Activated CD4-positive, alpha-beta T cell treated with anti-CD3 and anti-CD28 coated beads, Interleukin-2, amount 10 ng/mL, durations not matched to agents 7 days and 5 days (primary cell): ENCODE measurements at regions not wholly inside any gene's neighbourhood (a gene's known extent, or its start where the extent isn't known, plus 50 kb on each side); places are given as distances from the start of the nearest gene placed in this dataset.

Experiments used
- CTCF ChIA-PET: fragments of 350-600 bp; sonication (Branson Sonifier 250); formaldehyde crosslinking; loops from one replicate; lab custom pipeline; 2021; ENCODE audit warnings: antibody characterized with exemption; lab: Charles Lee
- POLR2A ChIA-PET: fragments of 350-600 bp; sonication (Branson Sonifier 250); formaldehyde crosslinking; loops from one replicate; lab custom pipeline; 2021; ENCODE audit warnings: antibody characterized with exemption; lab: Charles Lee
- DNase-seq: peaks from one replicate; pipeline ENCODE4 v3.0.0-alpha.2; 2020
- H3K27ac Mint-ChIP-seq: one replicate; pipeline ENCODE4 v1.8.0; 2021; ENCODE audit warnings: mild to moderate bottlenecking, moderate library complexity, mixed read lengths
- H3K27me3 Mint-ChIP-seq: one replicate; pipeline ENCODE4 v1.8.0; 2021; ENCODE audit warnings: mixed read lengths
- H3K36me3 Mint-ChIP-seq: one replicate; pipeline ENCODE4 v1.8.0; 2021; ENCODE audit warnings: low read depth, mixed read lengths
- H3K4me1 Mint-ChIP-seq: one replicate; pipeline ENCODE4 v1.8.0; 2021; ENCODE audit warnings: mixed read lengths
- H3K4me3 Mint-ChIP-seq: one replicate; pipeline ENCODE4 v1.8.0; 2021; ENCODE audit warnings: mild to moderate bottlenecking, moderate library complexity, mixed read lengths
- H3K9me3 Mint-ChIP-seq: one replicate; pipeline ENCODE4 v1.8.0; 2021; ENCODE audit warnings: mixed read lengths

DNA sequence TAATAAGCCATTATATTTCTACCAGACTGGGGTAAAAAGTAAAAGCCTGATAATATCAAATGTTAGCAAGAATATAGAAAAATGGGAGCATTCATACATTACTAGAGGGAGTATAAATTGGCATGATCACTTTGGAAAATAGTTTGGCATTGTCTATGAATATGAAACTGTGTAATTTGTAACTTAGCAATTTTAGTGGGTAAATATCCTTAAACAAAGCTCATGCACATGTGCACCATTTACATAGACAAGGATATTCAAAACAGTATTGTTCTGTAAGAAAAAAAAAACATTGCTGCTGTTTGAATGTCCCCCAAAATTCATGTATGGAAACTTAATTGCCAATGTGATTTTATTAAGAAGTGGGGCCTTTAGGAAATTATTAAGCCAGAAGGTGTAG is 166.4 kb upstream of the SLC27A6 start:
- ChIA-PET POLR2A (no interaction called here), CTCF (no interaction called here)
- DNase-seq = no peak
- Mint-ChIP-seq H3K36me3 (no peaks in the 10 kb centered on the region), H3K9me3 (no peaks in the 10 kb centered on the region), H3K4me3 (no peak overlapping the region), H3K27me3 (no peaks in the 10 kb centered on the region), H3K4me1 (no peaks in the 10 kb centered on the region), H3K27ac (no peak overlapping the region)

DNA sequence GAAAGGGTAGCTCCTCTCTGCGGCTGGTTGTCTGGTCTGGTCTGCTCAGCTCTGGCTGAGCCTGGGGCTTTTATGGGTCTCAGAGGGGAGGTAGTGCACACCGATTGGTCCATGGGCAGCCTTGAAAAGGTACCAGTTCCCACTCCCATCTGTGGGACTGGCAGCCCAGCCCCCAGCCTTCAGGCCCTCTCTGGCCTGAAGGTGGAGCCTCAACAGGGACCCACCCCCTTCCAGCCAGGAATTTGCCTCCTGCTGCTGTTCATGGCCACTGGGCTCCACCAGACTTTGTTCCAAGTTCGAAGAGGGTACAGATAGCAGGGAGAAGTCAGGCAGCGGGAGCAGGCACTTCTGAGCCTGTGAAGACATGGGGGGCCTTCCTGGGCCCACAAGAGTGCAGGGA is 165.3 kb upstream of the SLC27A6 start:
- CTCF ChIA-PET = no interaction called here
- no peaks in the 10 kb centered on the region for H3K36me3 Mint-ChIP-seq
- no peaks in the 10 kb centered on the region for H3K4me1 Mint-ChIP-seq
- H3K4me3 Mint-ChIP-seq = no peak overlapping the region
- no peaks in the 10 kb centered on the region for H3K27me3 Mint-ChIP-seq
- POLR2A ChIA-PET = no interaction called here
- no peak overlapping the region for H3K27ac Mint-ChIP-seq
- no peaks in the 10 kb centered on the region for H3K9me3 Mint-ChIP-seq
- DNase-seq = no peak

DNA sequence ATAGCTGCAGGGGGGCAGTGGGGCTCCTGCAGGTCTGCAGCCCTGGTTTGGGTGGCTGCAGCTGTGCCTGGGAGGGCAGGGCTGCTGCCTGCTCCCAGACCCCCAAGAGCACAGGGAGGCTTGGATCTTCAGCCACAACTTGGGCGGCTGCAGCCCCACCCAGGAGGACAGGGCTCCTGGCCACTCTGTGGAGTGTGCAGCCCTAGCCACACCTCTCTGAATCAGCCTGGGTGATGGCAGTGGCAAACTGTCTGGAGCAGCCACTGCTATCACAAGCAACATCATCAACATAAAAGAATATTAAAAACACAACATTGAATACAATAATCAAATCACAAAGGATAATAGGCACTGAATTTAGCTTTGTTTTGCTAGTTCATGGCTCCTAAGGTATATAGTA is 164.9 kb upstream of the SLC27A6 start:
- no peak overlapping the region for H3K27ac Mint-ChIP-seq
- CTCF ChIA-PET = no interaction called here
- POLR2A ChIA-PET = no interaction called here

DNA sequence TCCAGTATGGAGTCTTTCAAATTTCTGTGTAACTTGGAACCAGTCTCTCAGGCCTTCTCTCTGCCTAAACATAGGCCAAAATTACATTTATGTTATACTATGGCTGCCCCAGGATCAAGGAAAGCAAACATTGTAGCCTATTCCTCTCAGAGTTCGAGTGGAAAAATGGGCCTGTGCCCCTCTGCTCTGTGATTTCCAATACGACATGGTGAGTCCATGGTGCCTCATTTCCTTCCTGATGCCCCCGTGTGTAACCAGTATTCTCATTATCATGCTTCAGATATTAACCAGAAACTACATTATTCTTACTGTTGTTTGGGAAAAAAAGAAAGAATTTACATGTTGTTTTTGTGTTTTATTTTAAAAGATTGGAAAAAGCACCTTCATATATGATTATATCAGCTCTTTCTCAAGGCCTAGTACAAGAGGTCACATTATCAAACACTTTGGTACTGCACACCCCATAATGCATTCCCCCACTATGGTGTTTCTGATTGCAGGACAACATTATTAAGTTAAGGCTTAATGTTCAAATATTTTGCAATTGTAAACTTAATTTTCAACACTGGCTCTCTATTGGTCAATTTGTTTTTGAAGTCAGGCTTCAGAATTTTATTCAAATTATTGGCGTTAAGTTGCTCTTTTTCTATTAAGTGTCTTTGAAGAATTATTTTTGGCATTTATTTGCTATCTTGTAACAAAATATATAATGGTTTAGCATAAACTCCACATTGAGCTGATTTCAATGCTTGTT is 151.8 kb upstream of the SLC27A6 start:
- H3K9me3 Mint-ChIP-seq = peaks cover 11% of the 10 kb centered on the region
- no peak for DNase-seq
- ChIA-PET CTCF (no interaction called here), POLR2A (no interaction called here)
- H3K4me1 Mint-ChIP-seq = no peaks in the 10 kb centered on the region
- no peaks in the 10 kb centered on the region for H3K36me3 Mint-ChIP-seq
- no peak overlapping the region for H3K4me3 Mint-ChIP-seq
- H3K27ac Mint-ChIP-seq = no peak overlapping the region
- H3K27me3 Mint-ChIP-seq = no peaks in the 10 kb centered on the region

More for the DNA sequence above, 164.9 kb upstream of the SLC27A6 start:
- H3K4me3 Mint-ChIP-seq = no peak overlapping the region
- H3K36me3 Mint-ChIP-seq = no peaks in the 10 kb centered on the region
- H3K4me1 Mint-ChIP-seq = no peaks in the 10 kb centered on the region
- H3K9me3 Mint-ChIP-seq = no peaks in the 10 kb centered on the region
- no peak for DNase-seq
- H3K27me3 Mint-ChIP-seq = no peaks in the 10 kb centered on the region

DNA sequence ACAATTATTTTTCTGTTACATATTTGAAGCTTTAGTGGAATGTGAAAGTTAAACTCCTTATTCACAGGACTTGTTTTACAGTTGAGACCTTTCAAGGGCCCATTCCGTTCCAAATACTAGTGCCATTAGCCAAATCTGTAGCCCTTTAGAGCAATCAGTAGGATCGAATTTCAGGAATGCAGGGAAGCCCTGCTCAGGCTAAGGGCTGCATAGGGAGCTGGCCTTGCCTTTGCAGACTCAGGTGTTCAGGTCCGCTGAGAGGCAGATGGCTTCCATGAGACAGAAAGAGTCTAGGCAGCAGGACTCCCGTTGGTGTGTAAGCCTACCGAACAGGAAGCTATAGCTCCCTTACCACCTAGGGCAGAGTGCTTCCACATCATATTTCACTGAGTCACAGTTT is 150.1 kb upstream of the SLC27A6 start:
- DNase-seq = no peak
- Mint-ChIP-seq H3K27ac (no peak overlapping the region), H3K36me3 (no peaks in the 10 kb centered on the region), H3K9me3 (peaks cover 11% of the 10 kb centered on the region), H3K27me3 (no peaks in the 10 kb centered on the region), H3K4me3 (no peak overlapping the region), H3K4me1 (no peaks in the 10 kb centered on the region)
- ChIA-PET POLR2A (no interaction called here), CTCF (no interaction called here)

DNA sequence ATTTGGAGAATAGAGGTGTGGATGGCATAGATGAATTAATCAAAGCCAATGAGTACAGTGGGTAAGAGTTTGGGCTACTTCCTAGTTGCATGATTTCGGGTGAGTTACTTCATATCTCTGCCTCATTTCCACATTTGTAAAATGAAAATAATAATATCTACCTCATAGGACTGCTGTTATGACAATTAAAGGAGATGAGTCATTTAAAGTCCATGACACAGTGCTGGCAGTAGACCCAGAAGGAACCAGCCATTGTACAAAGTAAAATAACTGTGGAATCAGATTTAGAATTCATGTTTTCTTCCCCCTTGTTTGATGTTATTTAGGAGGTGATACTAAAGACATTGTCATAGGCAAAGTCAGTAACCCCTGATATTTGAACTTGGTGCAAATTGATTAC is 139.5 kb upstream of the SLC27A6 start:
- DNase-seq = no peak
- no peaks in the 10 kb centered on the region for H3K36me3 Mint-ChIP-seq
- H3K4me1 Mint-ChIP-seq = no peaks in the 10 kb centered on the region
- H3K27ac Mint-ChIP-seq = no peak overlapping the region
- H3K9me3 Mint-ChIP-seq = no peaks in the 10 kb centered on the region
- CTCF ChIA-PET = no interaction called here
- no peaks in the 10 kb centered on the region for H3K27me3 Mint-ChIP-seq
- POLR2A ChIA-PET = no interaction called here
- no peak overlapping the region for H3K4me3 Mint-ChIP-seq

DNA sequence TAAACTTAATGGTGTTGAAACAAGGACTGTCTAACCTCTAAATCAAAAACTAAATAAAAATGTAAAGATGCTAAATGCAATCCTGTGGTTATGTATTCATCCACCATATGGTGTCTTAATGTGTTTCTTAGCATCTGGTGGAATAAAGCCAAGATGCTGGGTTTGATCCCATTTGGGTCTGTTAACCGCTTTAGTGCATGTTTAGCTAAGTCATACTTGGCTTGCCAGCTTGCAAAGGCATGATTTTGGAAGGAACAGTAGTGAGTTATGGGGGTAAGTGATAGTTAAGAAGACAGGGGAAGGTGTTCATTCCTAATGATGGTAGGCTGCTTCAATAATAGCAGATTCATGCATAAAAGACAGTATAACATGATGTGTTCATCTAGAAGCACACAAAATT is 139.0 kb upstream of the SLC27A6 start:
- Mint-ChIP-seq H3K4me1 (no peaks in the 10 kb centered on the region), H3K4me3 (no peak overlapping the region), H3K36me3 (no peaks in the 10 kb centered on the region), H3K9me3 (no peaks in the 10 kb centered on the region), H3K27ac (no peak overlapping the region), H3K27me3 (no peaks in the 10 kb centered on the region)
- no peak for DNase-seq
- CTCF ChIA-PET = no interaction called here
- POLR2A ChIA-PET = no interaction called here

DNA sequence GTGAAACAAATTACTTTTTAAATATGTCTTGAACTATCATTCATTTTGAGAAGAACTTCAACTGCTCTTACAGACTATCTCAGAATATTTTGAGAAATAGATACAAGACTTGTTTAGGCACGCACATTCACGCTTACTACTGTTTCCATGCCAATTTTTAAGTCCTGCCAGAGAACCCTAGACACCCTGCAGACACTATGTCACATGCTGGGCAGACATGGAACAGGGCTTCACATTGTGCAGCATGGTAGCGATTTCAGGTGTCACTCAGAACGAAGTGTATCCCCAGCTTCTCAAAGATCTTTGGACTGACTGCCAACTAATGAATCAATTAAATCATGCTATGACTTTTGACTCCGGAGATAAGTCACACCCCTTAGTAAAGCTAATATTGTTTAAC is 128.7 kb upstream of the SLC27A6 start:
- ChIA-PET CTCF (no interaction called here), POLR2A (no interaction called here)
- Mint-ChIP-seq H3K27me3 (no peaks in the 10 kb centered on the region), H3K4me3 (no peak overlapping the region), H3K4me1 (no peaks in the 10 kb centered on the region), H3K27ac (no peak overlapping the region), H3K9me3 (no peaks in the 10 kb centered on the region), H3K36me3 (no peaks in the 10 kb centered on the region)
- DNase-seq = no peak

DNA sequence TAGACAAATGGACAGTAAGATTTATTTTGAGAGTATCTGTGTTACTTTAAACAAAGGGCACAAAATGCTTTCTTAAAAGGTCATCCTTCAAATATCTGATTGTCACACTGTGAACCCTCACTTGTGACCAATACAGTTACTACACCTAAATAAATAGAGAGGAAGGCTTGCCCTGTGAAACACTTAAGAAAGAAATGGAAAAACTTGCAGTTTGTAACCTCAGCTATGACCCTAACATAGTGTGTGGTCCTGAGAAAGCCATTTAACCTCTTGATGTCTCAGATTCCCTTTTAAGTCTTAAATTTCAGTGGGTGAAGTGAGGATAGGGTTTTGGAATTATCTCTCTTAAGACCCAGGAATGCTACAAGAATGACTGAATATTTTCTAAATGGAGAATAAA is 126.7 kb upstream of the SLC27A6 start:
- no peaks in the 10 kb centered on the region for H3K9me3 Mint-ChIP-seq
- no peak overlapping the region for H3K27ac Mint-ChIP-seq
- CTCF ChIA-PET = no interaction called here
- H3K36me3 Mint-ChIP-seq = no peaks in the 10 kb centered on the region
- no peaks in the 10 kb centered on the region for H3K4me1 Mint-ChIP-seq
- no peak for DNase-seq
- POLR2A ChIA-PET = no interaction called here
- H3K27me3 Mint-ChIP-seq = no peaks in the 10 kb centered on the region
- no peak overlapping the region for H3K4me3 Mint-ChIP-seq

DNA sequence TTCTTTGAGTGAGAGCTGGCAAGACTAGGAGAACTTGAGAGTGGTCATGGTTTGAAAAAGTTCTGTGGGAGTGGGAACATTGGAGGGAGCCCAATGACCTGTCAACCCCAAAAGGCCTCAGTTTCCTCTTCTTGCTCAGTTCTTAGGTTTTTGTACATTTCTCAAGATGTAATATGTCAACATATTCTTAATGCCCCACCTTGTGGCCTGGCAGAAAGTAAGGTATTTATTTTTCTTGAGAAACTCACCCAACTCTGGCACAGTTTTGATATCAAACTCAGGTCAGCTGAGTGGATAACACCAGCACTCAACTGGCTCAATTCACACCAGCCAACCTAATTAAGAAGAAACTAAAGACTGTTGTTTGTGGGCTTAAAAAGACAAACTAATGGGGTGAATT is 123.0 kb upstream of the SLC27A6 start:
- H3K27ac Mint-ChIP-seq = no peak overlapping the region
- no peaks in the 10 kb centered on the region for H3K9me3 Mint-ChIP-seq
- no peak overlapping the region for H3K4me3 Mint-ChIP-seq
- ChIA-PET POLR2A (no interaction called here), CTCF (no interaction called here)
- no peaks in the 10 kb centered on the region for H3K27me3 Mint-ChIP-seq
- no peaks in the 10 kb centered on the region for H3K36me3 Mint-ChIP-seq
- H3K4me1 Mint-ChIP-seq = no peaks in the 10 kb centered on the region
- no peak for DNase-seq

DNA sequence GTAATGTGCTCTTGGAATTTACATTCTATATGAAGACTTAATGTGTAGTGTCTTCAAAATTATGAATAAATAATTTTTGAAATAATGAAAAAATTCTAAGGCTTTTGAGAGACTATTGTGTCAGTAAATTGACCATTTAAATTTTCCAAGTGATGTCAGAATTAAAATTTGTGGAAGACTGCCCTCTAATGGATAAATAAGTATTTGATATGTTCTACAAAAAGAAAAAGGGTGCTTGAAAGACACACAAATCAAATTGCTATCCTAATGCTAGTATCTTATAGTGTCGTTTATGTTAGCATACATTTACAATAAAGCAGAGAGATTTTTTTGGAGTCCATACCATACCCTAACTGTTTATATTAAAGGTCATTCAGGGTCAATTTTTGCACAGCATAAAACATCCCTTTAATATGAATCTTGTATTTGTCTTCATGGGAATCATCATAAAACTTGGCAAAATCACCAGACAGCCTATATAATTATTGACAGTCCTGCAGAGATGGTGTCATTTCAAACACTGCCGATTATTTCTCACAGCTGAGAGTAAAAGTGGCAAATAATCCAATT is 120.8 kb upstream of the SLC27A6 start:
- DNase-seq = no peak
- POLR2A ChIA-PET = no interaction called here
- Mint-ChIP-seq H3K27me3 (no peaks in the 10 kb centered on the region), H3K36me3 (no peaks in the 10 kb centered on the region), H3K4me1 (no peaks in the 10 kb centered on the region), H3K4me3 (no peak overlapping the region), H3K9me3 (peaks cover 4% of the 10 kb centered on the region), H3K27ac (no peak overlapping the region)
- CTCF ChIA-PET = interaction anchor here (2.2 kb wide), 1 partner anchor 11 kb away, joined by 5 read pairs; no protein-coding TSS in a partner anchor

DNA sequence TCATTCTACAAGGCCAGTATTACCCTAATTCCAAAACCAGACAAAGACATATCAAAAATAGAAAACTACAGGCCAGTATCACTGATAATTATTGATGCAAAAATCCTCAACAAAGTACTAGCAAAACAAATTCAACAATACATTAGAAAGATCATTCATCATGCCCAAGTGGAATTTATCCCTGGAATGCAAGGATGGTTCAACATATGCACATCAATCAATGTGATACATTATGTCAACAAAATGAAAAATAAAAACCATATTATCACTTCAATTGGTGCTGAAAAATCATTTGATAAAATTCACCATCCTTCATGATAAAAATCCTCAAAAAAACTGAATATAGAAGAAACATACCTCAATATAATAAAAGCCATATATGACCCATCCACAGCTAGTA is 115.2 kb upstream of the SLC27A6 start:
- POLR2A ChIA-PET = no interaction called here
- CTCF ChIA-PET = no interaction called here
- H3K4me3 Mint-ChIP-seq = no peak overlapping the region
- no peaks in the 10 kb centered on the region for H3K36me3 Mint-ChIP-seq
- H3K9me3 Mint-ChIP-seq = peaks cover 23% of the 10 kb centered on the region
- no peak for DNase-seq
- H3K27me3 Mint-ChIP-seq = no peaks in the 10 kb centered on the region
- H3K27ac Mint-ChIP-seq = no peak overlapping the region
- no peaks in the 10 kb centered on the region for H3K4me1 Mint-ChIP-seq

DNA sequence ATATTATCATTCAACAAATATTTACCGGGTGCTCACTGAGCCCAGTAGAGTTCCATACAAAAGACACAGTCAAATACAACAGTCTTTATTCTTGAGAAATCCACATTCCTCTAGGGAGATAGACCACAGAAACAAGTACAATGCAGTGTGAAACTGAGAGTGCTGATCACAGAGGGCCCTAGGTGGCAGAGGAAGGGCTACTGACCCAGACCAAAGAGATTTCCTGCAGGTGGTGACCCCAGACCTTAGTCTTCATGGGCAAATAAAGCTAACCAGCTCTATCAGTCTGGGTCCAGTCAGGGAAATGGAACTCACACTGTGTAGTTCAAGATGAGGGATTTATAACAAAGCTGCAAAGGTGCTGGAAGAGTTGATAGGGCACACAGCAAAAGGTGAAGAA is 110.4 kb upstream of the SLC27A6 start:
- POLR2A ChIA-PET = no interaction called here
- Mint-ChIP-seq H3K4me3 (no peak overlapping the region), H3K27me3 (no peaks in the 10 kb centered on the region), H3K36me3 (no peaks in the 10 kb centered on the region), H3K4me1 (no peaks in the 10 kb centered on the region), H3K27ac (no peak overlapping the region), H3K9me3 (peaks cover 17% of the 10 kb centered on the region)
- CTCF ChIA-PET = interaction anchor here (2.4 kb wide), 1 partner anchor 10 kb away, joined by 5 read pairs; no protein-coding TSS in a partner anchor
- no peak for DNase-seq
